Fibroblast of mammary gland (primary cell): ENCODE measurements at regions not wholly inside any gene's neighbourhood (a gene's known extent, or its start where the extent isn't known, plus 50 kb on each side); places are given as distances from the start of the nearest gene placed in this dataset.

Source experiments
- DNase-seq: peaks from one replicate; pipeline ENCODE4 v3.0.0-alpha.2; 2010; ENCODE audit warnings: low read depth
- H3K4me3 ChIP-seq: 2 replicates; pipeline ENCODE4 v1.5.1; 2011; ENCODE audit warnings: low read depth, mild to moderate bottlenecking, low read length, moderate library complexity; ENCODE audit not compliant: control insufficient read depth
- CTCF ChIP-seq: conservative IDR thresholded peaks from 2 replicates; pipeline ENCODE4 v1.5.1; 2011; ENCODE audit warnings: low read depth, low read length, inconsistent platforms; ENCODE audit not compliant: control insufficient read depth, insufficient read depth

DNA sequence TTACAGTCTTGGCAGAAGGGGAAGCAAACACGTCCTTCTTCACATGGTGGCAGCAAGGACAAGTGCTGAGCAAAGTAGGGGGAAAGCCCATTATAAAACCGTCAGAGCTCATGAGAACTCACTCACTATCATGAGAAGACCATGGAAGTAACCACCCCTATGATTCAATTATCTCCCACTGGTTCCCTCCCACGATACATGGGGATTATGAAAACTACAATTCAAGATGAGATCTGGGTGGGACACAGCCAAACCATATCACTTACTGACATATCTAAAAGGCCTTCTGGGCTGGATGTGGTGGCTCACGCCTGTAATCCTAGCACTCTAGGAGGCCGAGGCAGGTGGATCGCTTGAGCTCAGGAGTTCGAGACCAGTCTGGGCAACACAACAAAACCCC lies 117.1 kb upstream of the USP9X start:
- no peak for TF ChIP-seq CTCF
- no peak overlapping the region for H3K4me3 ChIP-seq
- no peak for DNase-seq

DNA sequence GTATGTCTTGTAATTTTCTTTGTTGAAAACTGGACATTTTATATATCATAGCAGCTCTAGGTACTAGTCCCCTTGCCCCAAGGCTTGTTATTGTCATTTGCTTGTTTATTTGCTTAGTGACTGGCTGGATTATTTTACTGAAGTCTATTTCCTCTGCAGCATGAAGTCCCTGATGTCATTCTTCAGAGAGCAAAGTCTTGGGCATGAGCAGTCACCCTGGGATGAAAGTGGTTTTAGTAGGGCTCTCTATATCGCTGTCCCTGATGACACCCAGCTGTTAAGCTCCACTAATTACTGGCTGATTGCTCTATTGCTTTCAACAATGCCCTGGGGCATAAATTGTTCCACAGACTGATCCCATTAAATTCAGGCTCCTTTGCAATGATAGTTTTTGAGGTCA lies 113.5 kb upstream of the USP9X start:
- H3K4me3 ChIP-seq = no peak overlapping the region
- no peak for TF ChIP-seq CTCF
- no peak for DNase-seq

DNA sequence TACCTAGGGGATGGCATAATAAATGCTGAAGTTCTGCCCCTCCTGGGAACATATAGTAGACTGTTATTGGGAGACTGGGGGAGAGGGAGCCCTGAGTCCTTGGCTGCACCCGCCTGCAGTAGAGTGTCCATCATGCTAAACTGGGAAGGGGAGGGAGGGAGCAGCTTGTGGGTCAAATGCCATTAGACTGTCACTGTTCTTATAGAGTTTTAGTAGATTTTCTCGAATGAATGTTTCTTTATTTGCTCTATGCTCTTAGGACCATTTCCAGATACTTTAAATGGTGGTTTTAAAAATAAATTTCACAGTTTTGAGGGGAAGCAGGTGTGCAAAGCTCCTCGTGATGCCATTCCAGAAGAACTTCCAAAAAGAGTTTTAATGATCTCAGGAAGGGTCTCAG lies 111.6 kb upstream of the USP9X start:
- no peak overlapping the region for H3K4me3 ChIP-seq
- TF ChIP-seq CTCF = no peak
- DNase-seq = no peak

DNA sequence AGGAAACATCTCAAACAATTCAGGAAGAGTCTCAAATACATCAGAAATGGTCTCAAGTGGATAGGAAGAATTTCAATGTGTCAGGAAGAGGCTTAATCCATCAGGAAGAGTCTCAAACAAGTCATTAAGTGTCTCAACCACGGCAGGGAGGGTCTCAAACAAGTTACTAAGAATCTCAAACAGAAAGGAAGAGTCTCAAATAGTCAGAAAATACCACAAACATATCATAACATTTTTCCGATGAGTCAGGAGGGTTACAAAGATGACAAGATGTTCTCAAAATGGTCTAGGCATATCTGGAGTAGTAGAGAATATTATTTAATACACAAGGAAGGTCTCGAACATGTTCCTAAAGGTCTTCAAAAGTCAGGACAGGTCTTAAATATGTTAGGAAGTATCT lies 109.3 kb upstream of the USP9X start:
- no peak for DNase-seq
- TF ChIP-seq CTCF = no peak
- H3K4me3 ChIP-seq = no peak overlapping the region

DNA sequence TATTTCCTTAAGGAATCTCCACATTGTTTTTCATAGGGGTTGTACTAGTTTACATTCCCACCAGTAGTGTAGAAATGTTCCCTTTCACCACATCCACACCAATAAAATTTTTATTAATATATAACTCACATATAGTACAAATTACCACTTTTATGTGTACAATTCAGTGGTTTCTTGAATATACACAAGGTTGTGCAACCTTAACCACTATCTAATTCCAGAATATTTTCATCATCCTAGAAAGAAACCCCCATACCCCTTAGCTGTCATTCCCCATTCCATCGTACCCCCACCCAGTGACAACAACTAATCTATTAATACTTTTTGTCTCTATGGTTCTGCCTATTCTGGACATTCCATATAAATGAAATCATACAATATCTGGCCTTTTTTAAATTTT lies 108.3 kb upstream of the USP9X start:
- TF ChIP-seq CTCF = no peak
- DNase-seq = no peak
- no peak overlapping the region for H3K4me3 ChIP-seq

DNA sequence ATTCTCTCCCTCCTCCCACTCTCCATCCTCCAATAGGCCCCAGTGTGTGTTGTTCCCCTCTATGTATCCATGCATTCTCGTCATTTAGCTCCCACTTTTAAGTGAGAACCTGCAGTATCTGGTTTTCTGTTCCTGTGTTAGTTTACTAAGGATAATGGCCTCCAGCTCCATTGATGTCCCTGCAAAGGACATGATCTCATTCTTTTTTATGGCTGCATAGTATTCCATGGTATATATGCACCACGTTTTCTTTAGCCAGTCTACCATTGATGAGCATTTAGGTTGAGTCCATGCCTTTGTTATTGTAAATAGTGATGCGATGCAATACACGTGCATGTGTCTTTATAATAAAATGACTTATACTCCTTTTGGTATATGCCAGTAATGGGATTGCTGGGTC lies 100.3 kb upstream of the USP9X start:
- no peak for DNase-seq
- TF ChIP-seq CTCF = no peak
- no peak overlapping the region for H3K4me3 ChIP-seq

- DNase-seq = no peak
- no peak overlapping the region for H3K4me3 ChIP-seq
- no peak for TF ChIP-seq CTCF
Observed at GRCh38 chrX:40987413-40987812, 97.8 kb upstream of the USP9X start.
